ENCODE measurements at regions not wholly inside any gene's neighbourhood (a gene's known extent, or its start where the extent isn't known, plus 50 kb on each side); places are given as distances from the start of the nearest gene placed in this dataset.
"Not testable (repeated sequence)": the region's sequence is repeated elsewhere in the genome, so short reads cannot be mapped to it uniquely, and the experiment has no call there.

DNA sequence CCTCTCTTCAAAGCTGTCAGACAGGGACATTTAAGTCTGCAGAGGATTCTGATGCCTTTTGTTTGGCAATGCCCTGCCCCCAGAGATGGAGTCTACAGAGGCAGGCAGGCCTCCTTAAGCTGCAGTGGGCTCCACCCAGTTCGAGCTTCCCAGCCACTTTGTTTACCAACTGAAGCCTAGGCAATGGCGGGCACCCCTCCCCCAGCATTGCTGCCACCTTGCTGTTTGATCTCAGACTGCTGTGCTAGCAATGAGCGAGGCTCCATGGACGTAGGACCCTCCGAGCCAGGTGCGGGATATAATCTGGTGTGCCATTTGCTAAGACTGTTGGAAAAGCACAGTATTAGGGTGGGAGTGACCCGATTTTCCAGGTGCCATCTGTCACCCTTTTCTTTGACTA lies 207.7 kb downstream of the OTOP1 start:
- TF ChIP-seq, protein P1, sequence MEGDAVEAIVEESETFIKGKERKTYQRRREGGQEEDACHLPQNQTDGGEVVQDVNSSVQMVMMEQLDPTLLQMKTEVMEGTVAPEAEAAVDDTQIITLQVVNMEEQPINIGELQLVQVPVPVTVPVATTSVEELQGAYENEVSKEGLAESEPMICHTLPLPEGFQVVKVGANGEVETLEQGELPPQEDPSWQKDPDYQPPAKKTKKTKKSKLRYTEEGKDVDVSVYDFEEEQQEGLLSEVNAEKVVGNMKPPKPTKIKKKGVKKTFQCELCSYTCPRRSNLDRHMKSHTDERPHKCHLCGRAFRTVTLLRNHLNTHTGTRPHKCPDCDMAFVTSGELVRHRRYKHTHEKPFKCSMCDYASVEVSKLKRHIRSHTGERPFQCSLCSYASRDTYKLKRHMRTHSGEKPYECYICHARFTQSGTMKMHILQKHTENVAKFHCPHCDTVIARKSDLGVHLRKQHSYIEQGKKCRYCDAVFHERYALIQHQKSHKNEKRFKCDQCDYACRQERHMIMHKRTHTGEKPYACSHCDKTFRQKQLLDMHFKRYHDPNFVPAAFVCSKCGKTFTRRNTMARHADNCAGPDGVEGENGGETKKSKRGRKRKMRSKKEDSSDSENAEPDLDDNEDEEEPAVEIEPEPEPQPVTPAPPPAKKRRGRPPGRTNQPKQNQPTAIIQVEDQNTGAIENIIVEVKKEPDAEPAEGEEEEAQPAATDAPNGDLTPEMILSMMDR (IDR thresholded peaks at IDR 0.05) = not testable (repeated sequence)
- TF ChIP-seq POLR2A (IDR thresholded peaks at IDR 0.05) = not testable (repeated sequence)
